NCI-H226 (cell line): ENCODE measurements at regions not wholly inside any gene's neighbourhood (a gene's known extent, or its start where the extent isn't known, plus 50 kb on each side); places are given as distances from the start of the nearest gene placed in this dataset.
"Not testable (repeated sequence)": the region's sequence is repeated elsewhere in the genome, so short reads cannot be mapped to it uniquely, and the experiment has no call there.

Experiments used
- DNase-seq: peaks from one replicate; pipeline ENCODE4 v3.0.0-alpha.2; 2015

- no peak for DNase-seq
These were observed 857.3 kb downstream of the FRK start for GRCh38 chr6:115203381-115203780.

- no peak for DNase-seq
These were observed 852.3 kb upstream of the HS3ST5 start for GRCh38 chr6:115194981-115195638.

- no peak for DNase-seq
These were observed 849.2 kb upstream of the HS3ST5 start for GRCh38 chr6:115191989-115192388.

GRCh38 chr6:115190534-115190933 lies 847.7 kb upstream of the HS3ST5 start:
- no peak for DNase-seq

GRCh38 chr6:115175456-115175855 lies 832.6 kb upstream of the HS3ST5 start:
- not testable (repeated sequence) for DNase-seq

- not testable (repeated sequence) for DNase-seq
These were observed 823.1 kb upstream of the HS3ST5 start for GRCh38 chr6:115165912-115166311.

GRCh38 chr6:115159733-115160132 lies 816.9 kb upstream of the HS3ST5 start:
- DNase-seq = no peak

GRCh38 chr6:115137910-115138309 lies 795.1 kb upstream of the HS3ST5 start:
- DNase-seq = no peak

- no peak for DNase-seq
These were observed 791.0 kb upstream of the HS3ST5 start for GRCh38 chr6:115133790-115134189.

GRCh38 chr6:115131709-115132490 lies 789.1 kb upstream of the HS3ST5 start:
- no peak for DNase-seq

- not testable (repeated sequence) for DNase-seq
These were observed 778.7 kb upstream of the HS3ST5 start for GRCh38 chr6:115121513-115121912.

- DNase-seq = no peak
These were observed 777.6 kb upstream of the HS3ST5 start for GRCh38 chr6:115120391-115120790.

GRCh38 chr6:115091461-115091860 lies 748.6 kb upstream of the HS3ST5 start:
- peak; percentile 82 for DNase-seq

GRCh38 chr6:115078555-115078954 lies 735.7 kb upstream of the HS3ST5 start:
- peak; percentile 9 for DNase-seq

- no peak for DNase-seq
These were observed 729.1 kb upstream of the HS3ST5 start for GRCh38 chr6:115071962-115072361.

- DNase-seq = no peak
These were observed 725.0 kb upstream of the HS3ST5 start for GRCh38 chr6:115067690-115068447.

GRCh38 chr6:115064680-115065079 lies 721.9 kb upstream of the HS3ST5 start:
- DNase-seq = no peak

- DNase-seq = no peak
These were observed 717.8 kb upstream of the HS3ST5 start for GRCh38 chr6:115060581-115060980.

GRCh38 chr6:115058414-115059211 lies 715.8 kb upstream of the HS3ST5 start:
- DNase-seq = no peak

- DNase-seq = no peak
These were observed 712.8 kb upstream of the HS3ST5 start for GRCh38 chr6:115055579-115055978.

- DNase-seq = not testable (repeated sequence)
These were observed 711.4 kb upstream of the HS3ST5 start for GRCh38 chr6:115054242-115054641.

GRCh38 chr6:115053169-115053860 lies 710.5 kb upstream of the HS3ST5 start:
- no peak for DNase-seq
